ENCODE measurements at regions not wholly inside any gene's neighbourhood (a gene's known extent, or its start where the extent isn't known, plus 50 kb on each side); places are given as distances from the start of the nearest gene placed in this dataset.
"Not testable (repeated sequence)": the region's sequence is repeated elsewhere in the genome, so short reads cannot be mapped to it uniquely, and the experiment has no call there.

GRCh38 chr4:64857198-64857597 is 447.9 kb upstream of the TECRL start:
- DNase-seq (ENCODE audit: low read depth in 4 of 4, low spot score in 3 of 4), result no peak

GRCh38 chr4:64846417-64846816 is 437.2 kb upstream of the TECRL start:
- DNase-seq (ENCODE audit: low read depth in 4 of 4, low spot score in 3 of 4), result no peak

GRCh38 chr4:64829749-64830148 is 420.5 kb upstream of the TECRL start:
- DNase-seq (ENCODE audit: low read depth in 4 of 4, low spot score in 3 of 4), result no peak

GRCh38 chr4:64824591-64824990 is 415.3 kb upstream of the TECRL start:
- DNase-seq (ENCODE audit: low read depth in 4 of 4, low spot score in 3 of 4), result no peak

GRCh38 chr4:64822405-64822804 is 413.2 kb upstream of the TECRL start:
- DNase-seq (ENCODE audit: low read depth in 4 of 4, low spot score in 3 of 4), result no peak

GRCh38 chr4:64821219-64821976 is 412.1 kb upstream of the TECRL start:
- DNase-seq (ENCODE audit: low read depth in 4 of 4, low spot score in 3 of 4), result no peak

- DNase-seq (ENCODE audit: low read depth in 4 of 4, low spot score in 3 of 4), result no peak
Observed at GRCh38 chr4:64814616-64815015, 405.4 kb upstream of the TECRL start.

- no peak for DNase-seq (ENCODE audit: low read depth in 4 of 4, low spot score in 3 of 4)
Observed at GRCh38 chr4:64807821-64808220, 398.6 kb upstream of the TECRL start.

- DNase-seq (ENCODE audit: low read depth in 4 of 4, low spot score in 3 of 4), result no peak
Observed at GRCh38 chr4:64799751-64800150, 390.5 kb upstream of the TECRL start.

GRCh38 chr4:64798828-64799227 is 389.6 kb upstream of the TECRL start:
- not testable (repeated sequence) for DNase-seq (ENCODE audit: low read depth in 4 of 4, low spot score in 3 of 4)

GRCh38 chr4:64796581-64796980 is 387.3 kb upstream of the TECRL start:
- DNase-seq (ENCODE audit: low read depth in 4 of 4, low spot score in 3 of 4), result no peak

GRCh38 chr4:64784125-64784524 is 374.9 kb upstream of the TECRL start:
- DNase-seq (ENCODE audit: low read depth in 4 of 4, low spot score in 3 of 4), result no peak

- DNase-seq (ENCODE audit: low read depth in 4 of 4, low spot score in 3 of 4), result peak in 3 of 4 donors; percentile 5 to 27 (median 8)
Observed at GRCh38 chr4:64781737-64782326, 372.6 kb upstream of the TECRL start.

- no peak for DNase-seq (ENCODE audit: low read depth in 4 of 4, low spot score in 3 of 4)
Observed at GRCh38 chr4:64780664-64781063, 371.4 kb upstream of the TECRL start.

GRCh38 chr4:64777286-64777685 is 368.0 kb upstream of the TECRL start:
- no peak for DNase-seq (ENCODE audit: low read depth in 4 of 4, low spot score in 3 of 4)

GRCh38 chr4:64776820-64777219 is 367.6 kb upstream of the TECRL start:
- no peak for DNase-seq (ENCODE audit: low read depth in 4 of 4, low spot score in 3 of 4)

- DNase-seq (ENCODE audit: low read depth in 4 of 4, low spot score in 3 of 4), result no peak
Observed at GRCh38 chr4:64774626-64775025, 365.4 kb upstream of the TECRL start.

GRCh38 chr4:64771149-64771548 is 361.9 kb upstream of the TECRL start:
- DNase-seq (ENCODE audit: low read depth in 4 of 4, low spot score in 3 of 4), result no peak

GRCh38 chr4:64767547-64767946 is 358.3 kb upstream of the TECRL start:
- DNase-seq (ENCODE audit: low read depth in 4 of 4, low spot score in 3 of 4), result no peak

- DNase-seq (ENCODE audit: low read depth in 4 of 4, low spot score in 3 of 4), result no peak
Observed at GRCh38 chr4:64766565-64766964, 357.3 kb upstream of the TECRL start.

- no peak for DNase-seq (ENCODE audit: low read depth in 4 of 4, low spot score in 3 of 4)
Observed at GRCh38 chr4:64756016-64756415, 346.8 kb upstream of the TECRL start.

- DNase-seq (ENCODE audit: low read depth in 4 of 4, low spot score in 3 of 4), result no peak
Observed at GRCh38 chr4:64747919-64748715, 338.9 kb upstream of the TECRL start.

Data from left renal pelvis (tissue), 4 donors.